ENCODE measurements at regions not wholly inside any gene's neighbourhood (a gene's known extent, or its start where the extent isn't known, plus 50 kb on each side); places are given as distances from the start of the nearest gene placed in this dataset.

GRCh38 chr3:181633556-181633955 lies 78.2 kb upstream of the SOX2 start:
- no peak overlapping the region for H3K18ac ChIP-seq (ENCODE audit: extremely low read depth, low read length)
- WGBS, 2 experiments (ENCODE audit: extremely low coverage in 1 of 2, insufficient coverage in 1 of 2, insufficient read length in 1 of 2, insufficient replicate concordance in 2 of 2, low coverage in 1 of 2, low lambda C conversion rate in 2 of 2, missing lambda C conversion rate in 1 of 2) = 78% methylated on average over 7 of the region's 7 CpGs; no CpG with 5 or more reads in 1 of the 2 experiments
- CTCF ChIA-PET (ENCODE audit: partially characterized antibody) = interaction anchor here (0.5 to 3.0 kb wide), 7 partner anchors 9 to 394 kb away, joined by 3 to 15 read pairs (median 4); no protein-coding TSS in a partner anchor
- H2AK5ac ChIP-seq (ENCODE audit: low read depth, low read length) = no peak overlapping the region
- no peaks in the 10 kb centered on the region for H4K20me1 ChIP-seq (replicated peaks in 1 of 2; ENCODE audit: control insufficient read depth in 1 of 2, insufficient read depth in 2 of 2, low read length in 2 of 2)
- no peak overlapping the region for H3K23ac ChIP-seq (ENCODE audit: insufficient read length)
- DNase-seq (ENCODE audit: low read depth in 1 of 2, low spot score in 2 of 2) (no peak), FAIRE-seq (no peak)
- no peak overlapping the region for H3K27ac ChIP-seq (ENCODE audit: low read depth, low read length)
- H3K23me2 ChIP-seq (ENCODE audit: low read depth, low read length) = no peaks in the 10 kb centered on the region
- H3K4me2 ChIP-seq (ENCODE audit: insufficient read depth in 1 of 2, low read depth in 2 of 2, low read length in 2 of 2) = no peak overlapping the region
- no peak overlapping the region for H2BK15ac ChIP-seq (ENCODE audit: low read length)
- H3K4me1 ChIP-seq (replicated peaks in 1 of 4; ENCODE audit: control insufficient read depth in 3 of 4, insufficient read depth in 4 of 4, low read length in 3 of 4) = no peaks in the 10 kb centered on the region
- no peak overlapping the region for H4K91ac ChIP-seq (replicated peaks; ENCODE audit: insufficient read length, low read length)
- H3K14ac ChIP-seq (ENCODE audit: insufficient read length) = no peak overlapping the region
- H3K56ac ChIP-seq (replicated peaks; ENCODE audit: insufficient read length, low read depth, low read length) = no peak overlapping the region
- H2BK20ac ChIP-seq (ENCODE audit: low read length) = no peak overlapping the region
- no peak overlapping the region for H2AFZ ChIP-seq (ENCODE audit: low read length)
- H3K36me3 ChIP-seq (ENCODE audit: control insufficient read depth in 2 of 4, insufficient read depth in 4 of 4, low read length in 3 of 4) = no peaks in the 10 kb centered on the region
- H2BK120ac ChIP-seq (replicated peaks; ENCODE audit: low read depth, low read length) = no peak overlapping the region
- H2BK12ac ChIP-seq (ENCODE audit: low read depth, low read length) = no peak overlapping the region
- H3K4ac ChIP-seq (replicated peaks; ENCODE audit: insufficient read length, low read depth, low read length) = no peak overlapping the region
- no peaks in the 10 kb centered on the region for H3K79me2 ChIP-seq (ENCODE audit: control insufficient read depth in 1 of 2, insufficient read depth in 2 of 2, low read length in 2 of 2)
- no peaks in the 10 kb centered on the region for H3K9me3 ChIP-seq (ENCODE audit: insufficient read depth in 2 of 2, low read depth in 1 of 2, low read length in 1 of 2)
- H3K79me1 ChIP-seq (ENCODE audit: low read depth, low read length) = no peaks in the 10 kb centered on the region
- H2BK5ac ChIP-seq (ENCODE audit: low read depth, low read length) = no peak overlapping the region
- H3K9ac ChIP-seq (replicated peaks in 1 of 4; ENCODE audit: extremely low read depth in 1 of 4, low read depth in 3 of 4, low read length in 3 of 4) = no peak overlapping the region
- H4K8ac ChIP-seq (ENCODE audit: extremely low read depth, insufficient read depth, low read length) = no peak overlapping the region
- H4K5ac ChIP-seq (ENCODE audit: insufficient read length, low read depth, low read length) = no peak overlapping the region
- H3K4me3 ChIP-seq (ENCODE audit: extremely low read depth in 1 of 4, insufficient read depth in 2 of 4, low read depth in 3 of 4, low read length in 4 of 4) = no peak overlapping the region
- no peaks in the 10 kb centered on the region for H3K27me3 ChIP-seq (replicated peaks in 1 of 4; ENCODE audit: control insufficient read depth in 3 of 4, extremely low read depth in 1 of 4, insufficient read depth in 3 of 4, low read length in 3 of 4)
- POLR2A ChIA-PET (ENCODE audit: partially characterized antibody) = interaction anchor here (0.6 kb wide), 1 partner anchor 9 kb away, joined by 4 read pairs; no protein-coding TSS in a partner anchor
- TF ChIP-seq, protein P1, sequence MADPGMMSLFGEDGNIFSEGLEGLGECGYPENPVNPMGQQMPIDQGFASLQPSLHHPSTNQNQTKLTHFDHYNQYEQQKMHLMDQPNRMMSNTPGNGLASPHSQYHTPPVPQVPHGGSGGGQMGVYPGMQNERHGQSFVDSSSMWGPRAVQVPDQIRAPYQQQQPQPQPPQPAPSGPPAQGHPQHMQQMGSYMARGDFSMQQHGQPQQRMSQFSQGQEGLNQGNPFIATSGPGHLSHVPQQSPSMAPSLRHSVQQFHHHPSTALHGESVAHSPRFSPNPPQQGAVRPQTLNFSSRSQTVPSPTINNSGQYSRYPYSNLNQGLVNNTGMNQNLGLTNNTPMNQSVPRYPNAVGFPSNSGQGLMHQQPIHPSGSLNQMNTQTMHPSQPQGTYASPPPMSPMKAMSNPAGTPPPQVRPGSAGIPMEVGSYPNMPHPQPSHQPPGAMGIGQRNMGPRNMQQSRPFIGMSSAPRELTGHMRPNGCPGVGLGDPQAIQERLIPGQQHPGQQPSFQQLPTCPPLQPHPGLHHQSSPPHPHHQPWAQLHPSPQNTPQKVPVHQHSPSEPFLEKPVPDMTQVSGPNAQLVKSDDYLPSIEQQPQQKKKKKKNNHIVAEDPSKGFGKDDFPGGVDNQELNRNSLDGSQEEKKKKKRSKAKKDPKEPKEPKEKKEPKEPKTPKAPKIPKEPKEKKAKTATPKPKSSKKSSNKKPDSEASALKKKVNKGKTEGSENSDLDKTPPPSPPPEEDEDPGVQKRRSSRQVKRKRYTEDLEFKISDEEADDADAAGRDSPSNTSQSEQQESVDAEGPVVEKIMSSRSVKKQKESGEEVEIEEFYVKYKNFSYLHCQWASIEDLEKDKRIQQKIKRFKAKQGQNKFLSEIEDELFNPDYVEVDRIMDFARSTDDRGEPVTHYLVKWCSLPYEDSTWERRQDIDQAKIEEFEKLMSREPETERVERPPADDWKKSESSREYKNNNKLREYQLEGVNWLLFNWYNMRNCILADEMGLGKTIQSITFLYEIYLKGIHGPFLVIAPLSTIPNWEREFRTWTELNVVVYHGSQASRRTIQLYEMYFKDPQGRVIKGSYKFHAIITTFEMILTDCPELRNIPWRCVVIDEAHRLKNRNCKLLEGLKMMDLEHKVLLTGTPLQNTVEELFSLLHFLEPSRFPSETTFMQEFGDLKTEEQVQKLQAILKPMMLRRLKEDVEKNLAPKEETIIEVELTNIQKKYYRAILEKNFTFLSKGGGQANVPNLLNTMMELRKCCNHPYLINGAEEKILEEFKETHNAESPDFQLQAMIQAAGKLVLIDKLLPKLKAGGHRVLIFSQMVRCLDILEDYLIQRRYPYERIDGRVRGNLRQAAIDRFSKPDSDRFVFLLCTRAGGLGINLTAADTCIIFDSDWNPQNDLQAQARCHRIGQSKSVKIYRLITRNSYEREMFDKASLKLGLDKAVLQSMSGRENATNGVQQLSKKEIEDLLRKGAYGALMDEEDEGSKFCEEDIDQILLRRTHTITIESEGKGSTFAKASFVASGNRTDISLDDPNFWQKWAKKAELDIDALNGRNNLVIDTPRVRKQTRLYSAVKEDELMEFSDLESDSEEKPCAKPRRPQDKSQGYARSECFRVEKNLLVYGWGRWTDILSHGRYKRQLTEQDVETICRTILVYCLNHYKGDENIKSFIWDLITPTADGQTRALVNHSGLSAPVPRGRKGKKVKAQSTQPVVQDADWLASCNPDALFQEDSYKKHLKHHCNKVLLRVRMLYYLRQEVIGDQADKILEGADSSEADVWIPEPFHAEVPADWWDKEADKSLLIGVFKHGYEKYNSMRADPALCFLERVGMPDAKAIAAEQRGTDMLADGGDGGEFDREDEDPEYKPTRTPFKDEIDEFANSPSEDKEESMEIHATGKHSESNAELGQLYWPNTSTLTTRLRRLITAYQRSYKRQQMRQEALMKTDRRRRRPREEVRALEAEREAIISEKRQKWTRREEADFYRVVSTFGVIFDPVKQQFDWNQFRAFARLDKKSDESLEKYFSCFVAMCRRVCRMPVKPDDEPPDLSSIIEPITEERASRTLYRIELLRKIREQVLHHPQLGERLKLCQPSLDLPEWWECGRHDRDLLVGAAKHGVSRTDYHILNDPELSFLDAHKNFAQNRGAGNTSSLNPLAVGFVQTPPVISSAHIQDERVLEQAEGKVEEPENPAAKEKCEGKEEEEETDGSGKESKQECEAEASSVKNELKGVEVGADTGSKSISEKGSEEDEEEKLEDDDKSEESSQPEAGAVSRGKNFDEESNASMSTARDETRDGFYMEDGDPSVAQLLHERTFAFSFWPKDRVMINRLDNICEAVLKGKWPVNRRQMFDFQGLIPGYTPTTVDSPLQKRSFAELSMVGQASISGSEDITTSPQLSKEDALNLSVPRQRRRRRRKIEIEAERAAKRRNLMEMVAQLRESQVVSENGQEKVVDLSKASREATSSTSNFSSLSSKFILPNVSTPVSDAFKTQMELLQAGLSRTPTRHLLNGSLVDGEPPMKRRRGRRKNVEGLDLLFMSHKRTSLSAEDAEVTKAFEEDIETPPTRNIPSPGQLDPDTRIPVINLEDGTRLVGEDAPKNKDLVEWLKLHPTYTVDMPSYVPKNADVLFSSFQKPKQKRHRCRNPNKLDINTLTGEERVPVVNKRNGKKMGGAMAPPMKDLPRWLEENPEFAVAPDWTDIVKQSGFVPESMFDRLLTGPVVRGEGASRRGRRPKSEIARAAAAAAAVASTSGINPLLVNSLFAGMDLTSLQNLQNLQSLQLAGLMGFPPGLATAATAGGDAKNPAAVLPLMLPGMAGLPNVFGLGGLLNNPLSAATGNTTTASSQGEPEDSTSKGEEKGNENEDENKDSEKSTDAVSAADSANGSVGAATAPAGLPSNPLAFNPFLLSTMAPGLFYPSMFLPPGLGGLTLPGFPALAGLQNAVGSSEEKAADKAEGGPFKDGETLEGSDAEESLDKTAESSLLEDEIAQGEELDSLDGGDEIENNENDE (IDR thresholded peaks at IDR 0.05; ENCODE audit: insufficient replicate concordance, low read length) = no peak
